Activated T-helper 9 cell treated with anti-CD3 and anti-CD28 coated beads, Interleukin-2, amount 50 U/mL, for 16 hours (primary cell): ENCODE measurements at regions not wholly inside any gene's neighbourhood (a gene's known extent, or its start where the extent isn't known, plus 50 kb on each side); places are given as distances from the start of the nearest gene placed in this dataset.
"Not testable (repeated sequence)": the region's sequence is repeated elsewhere in the genome, so short reads cannot be mapped to it uniquely, and the experiment has no call there.

Source experiments
- DNase-seq: peaks from one replicate; pipeline ENCODE4 v3.0.0-alpha.2; 2020; ENCODE audit warnings: low read depth

- DNase-seq, result no peak
Measured at GRCh38 chr5:118604106-118604505, 384.2 kb downstream of the DTWD2 start.

- no peak for DNase-seq
Measured at GRCh38 chr5:118603278-118603677, 385.1 kb downstream of the DTWD2 start.

- no peak for DNase-seq
Measured at GRCh38 chr5:118598311-118598710, 390.0 kb downstream of the DTWD2 start.

GRCh38 chr5:118597543-118597942, 390.8 kb downstream of the DTWD2 start:
- DNase-seq, result no peak

GRCh38 chr5:118596255-118596654, 392.1 kb downstream of the DTWD2 start:
- DNase-seq, result no peak

- no peak for DNase-seq
Measured at GRCh38 chr5:118593003-118593328, 395.4 kb downstream of the DTWD2 start.

GRCh38 chr5:118592229-118593002, 395.9 kb downstream of the DTWD2 start:
- DNase-seq, result no peak

- DNase-seq, result no peak
Measured at GRCh38 chr5:118590806-118591205, 397.5 kb downstream of the DTWD2 start.

- no peak for DNase-seq
Measured at GRCh38 chr5:118580949-118581348, 407.4 kb downstream of the DTWD2 start.

GRCh38 chr5:118578093-118578492, 410.3 kb downstream of the DTWD2 start:
- DNase-seq, result no peak

- DNase-seq, result no peak
Measured at GRCh38 chr5:118577621-118578020, 410.7 kb downstream of the DTWD2 start.

GRCh38 chr5:118570276-118570675, 418.1 kb downstream of the DTWD2 start:
- not testable (repeated sequence) for DNase-seq

GRCh38 chr5:118569596-118569995, 418.8 kb downstream of the DTWD2 start:
- DNase-seq, result not testable (repeated sequence)

- no peak for DNase-seq
Measured at GRCh38 chr5:118565335-118565971, 422.9 kb downstream of the DTWD2 start.

- DNase-seq, result no peak
Measured at GRCh38 chr5:118561971-118562370, 426.4 kb downstream of the DTWD2 start.

GRCh38 chr5:118561235-118561634, 427.1 kb downstream of the DTWD2 start:
- DNase-seq, result no peak

- no peak for DNase-seq
Measured at GRCh38 chr5:118558871-118559270, 429.5 kb downstream of the DTWD2 start.

- DNase-seq, result no peak
Measured at GRCh38 chr5:118557251-118557661, 431.1 kb downstream of the DTWD2 start.

- DNase-seq, result no peak
Measured at GRCh38 chr5:118556792-118557191, 431.6 kb downstream of the DTWD2 start.

GRCh38 chr5:118555727-118556126, 432.6 kb downstream of the DTWD2 start:
- DNase-seq, result no peak

- no peak for DNase-seq
Measured at GRCh38 chr5:118554981-118555380, 433.4 kb downstream of the DTWD2 start.

- DNase-seq, result no peak
Measured at GRCh38 chr5:118554241-118554640, 434.1 kb downstream of the DTWD2 start.

- no peak for DNase-seq
Measured at GRCh38 chr5:118553662-118554061, 434.7 kb downstream of the DTWD2 start.
